ENCODE measurements at regions not wholly inside any gene's neighbourhood (a gene's known extent, or its start where the extent isn't known, plus 50 kb on each side); places are given as distances from the start of the nearest gene placed in this dataset.

DNA sequence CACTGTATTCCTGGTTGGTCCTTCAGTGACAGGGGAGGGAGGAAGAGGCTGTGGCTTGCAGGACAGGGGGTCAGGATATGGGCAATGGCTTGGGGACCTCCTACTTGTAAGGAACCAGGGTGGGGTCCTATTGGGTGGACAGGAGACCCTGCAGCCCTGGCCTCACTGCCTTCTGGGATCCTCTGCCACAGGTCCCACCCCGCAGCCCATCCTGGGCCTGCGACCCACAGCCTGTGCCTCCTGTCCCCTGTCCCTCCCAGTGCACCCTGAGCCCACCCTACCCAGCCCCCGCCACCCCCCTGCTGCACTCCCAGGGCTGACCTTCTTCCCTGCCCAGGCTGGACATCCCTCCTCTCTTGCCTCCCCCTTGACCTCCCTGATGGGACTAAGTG lies 58.7 kb upstream of the MYL10 start:
- TF ChIP-seq, protein P1, sequence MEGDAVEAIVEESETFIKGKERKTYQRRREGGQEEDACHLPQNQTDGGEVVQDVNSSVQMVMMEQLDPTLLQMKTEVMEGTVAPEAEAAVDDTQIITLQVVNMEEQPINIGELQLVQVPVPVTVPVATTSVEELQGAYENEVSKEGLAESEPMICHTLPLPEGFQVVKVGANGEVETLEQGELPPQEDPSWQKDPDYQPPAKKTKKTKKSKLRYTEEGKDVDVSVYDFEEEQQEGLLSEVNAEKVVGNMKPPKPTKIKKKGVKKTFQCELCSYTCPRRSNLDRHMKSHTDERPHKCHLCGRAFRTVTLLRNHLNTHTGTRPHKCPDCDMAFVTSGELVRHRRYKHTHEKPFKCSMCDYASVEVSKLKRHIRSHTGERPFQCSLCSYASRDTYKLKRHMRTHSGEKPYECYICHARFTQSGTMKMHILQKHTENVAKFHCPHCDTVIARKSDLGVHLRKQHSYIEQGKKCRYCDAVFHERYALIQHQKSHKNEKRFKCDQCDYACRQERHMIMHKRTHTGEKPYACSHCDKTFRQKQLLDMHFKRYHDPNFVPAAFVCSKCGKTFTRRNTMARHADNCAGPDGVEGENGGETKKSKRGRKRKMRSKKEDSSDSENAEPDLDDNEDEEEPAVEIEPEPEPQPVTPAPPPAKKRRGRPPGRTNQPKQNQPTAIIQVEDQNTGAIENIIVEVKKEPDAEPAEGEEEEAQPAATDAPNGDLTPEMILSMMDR (IDR thresholded peaks at IDR 0.05; ENCODE audit: insufficient read depth, low read length, missing control alignments) = no peak
- no peak for DNase-seq (ENCODE audit: low read depth, low spot score)
- H3K4me3 ChIP-seq (ENCODE audit: low read depth, low read length) = no peak overlapping the region
- POLR2A ChIA-PET = no interaction called here
- CTCF ChIA-PET = interaction anchor here (0.9 to 4.7 kb wide), 18 partner anchors 9 to 585 kb away, joined by 3 to 19 read pairs (median 5); no protein-coding TSS in a partner anchor

- TF ChIP-seq, protein P1 (IDR thresholded peaks at IDR 0.05; ENCODE audit: insufficient read depth, low read length, missing control alignments) = peak; percentile 96
- POLR2A ChIA-PET = interaction anchor here (0.6 kb wide), 1 partner anchor 340 kb away, joined by 6 read pairs; no protein-coding TSS in a partner anchor
- no peak for DNase-seq (ENCODE audit: low read depth, low spot score)
- CTCF ChIA-PET = interaction anchor here (0.8 to 2.6 kb wide), 29 partner anchors 9 to 585 kb away, joined by 3 to 15 read pairs (median 5); no protein-coding TSS in a partner anchor
- H3K4me3 ChIP-seq (ENCODE audit: low read depth, low read length) = peak overlapping the region; percentile 40
These were observed 59.2 kb upstream of the MYL10 start for GRCh38 chr7:101688183-101688831.

GRCh38 chr7:101688995-101689907 lies 60.2 kb upstream of the MYL10 start:
- TF ChIP-seq, protein P1 (IDR thresholded peaks at IDR 0.05; ENCODE audit: insufficient read depth, low read length, missing control alignments) = no peak
- H3K4me3 ChIP-seq (ENCODE audit: low read depth, low read length) = no peak overlapping the region
- DNase-seq (ENCODE audit: low read depth, low spot score) = no peak
- POLR2A ChIA-PET = interaction anchor here (0.6 kb wide), 1 partner anchor 339 kb away, joined by 6 read pairs; no protein-coding TSS in a partner anchor
- CTCF ChIA-PET = interaction anchor here (0.5 to 2.6 kb wide), 32 partner anchors 8 to 584 kb away, joined by 3 to 15 read pairs (median 4); no protein-coding TSS in a partner anchor

- ChIA-PET POLR2A (no interaction called here), CTCF (interaction anchor here (0.5 to 2.6 kb wide), 9 partner anchors 21 to 582 kb away, joined by 3 to 15 read pairs (median 9); no protein-coding TSS in a partner anchor)
- H3K4me3 ChIP-seq (ENCODE audit: low read depth, low read length) = no peak overlapping the region
- DNase-seq (ENCODE audit: low read depth, low spot score) = no peak
- TF ChIP-seq, protein P1 (IDR thresholded peaks at IDR 0.05; ENCODE audit: insufficient read depth, low read length, missing control alignments) = no peak
These were observed 61.0 kb upstream of the MYL10 start for GRCh38 chr7:101690061-101690460.

DNA sequence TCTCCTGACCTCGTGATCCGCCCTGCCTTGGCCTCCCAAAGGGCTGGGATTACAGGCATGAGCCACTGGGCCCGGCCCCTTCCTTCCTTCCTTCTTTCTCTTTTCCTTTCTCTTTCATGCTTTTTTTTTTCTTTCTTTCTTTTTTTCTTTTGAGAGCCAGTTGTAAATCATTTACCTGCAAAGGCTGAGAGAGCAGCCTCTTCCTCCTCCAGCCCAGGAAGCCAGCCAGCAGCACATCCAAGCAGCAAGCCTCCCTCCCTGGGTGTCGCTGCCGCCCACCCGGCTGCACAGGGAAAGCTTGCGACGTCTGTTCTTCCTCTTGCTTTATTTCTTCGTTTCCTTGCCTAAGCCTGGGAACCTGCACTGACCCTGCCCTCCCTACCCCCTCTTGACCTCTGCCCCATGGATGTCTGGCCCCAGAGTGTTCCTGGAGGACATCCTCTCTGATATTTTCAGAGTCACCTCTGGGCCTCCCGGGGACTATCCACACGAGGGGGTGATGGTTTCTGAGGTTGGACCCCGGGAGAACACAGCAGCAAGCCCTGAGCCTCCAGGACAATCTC lies 62.8 kb upstream of the MYL10 start:
- POLR2A ChIA-PET = no interaction called here
- CTCF ChIA-PET = interaction anchor here (0.7 to 1.4 kb wide), 3 partner anchors 10 to 60 kb away, joined by 3 to 4 read pairs (median 4); no protein-coding TSS in a partner anchor
- DNase-seq (ENCODE audit: low read depth, low spot score) = no peak
- no peak overlapping the region for H3K4me3 ChIP-seq (ENCODE audit: low read depth, low read length)
- TF ChIP-seq, protein P1 (IDR thresholded peaks at IDR 0.05; ENCODE audit: insufficient read depth, low read length, missing control alignments) = no peak
